SHP77 treated with DMSO at 0.1 percent for 48 hours (cell line): ENCODE measurements at regions not wholly inside any gene's neighbourhood (a gene's known extent, or its start where the extent isn't known, plus 50 kb on each side); places are given as distances from the start of the nearest gene placed in this dataset.

Experiments used
- DNase-seq: peaks from one replicate; lab custom pipeline; 2025; lab: John Stamatoyannopoulos, UW

DNA sequence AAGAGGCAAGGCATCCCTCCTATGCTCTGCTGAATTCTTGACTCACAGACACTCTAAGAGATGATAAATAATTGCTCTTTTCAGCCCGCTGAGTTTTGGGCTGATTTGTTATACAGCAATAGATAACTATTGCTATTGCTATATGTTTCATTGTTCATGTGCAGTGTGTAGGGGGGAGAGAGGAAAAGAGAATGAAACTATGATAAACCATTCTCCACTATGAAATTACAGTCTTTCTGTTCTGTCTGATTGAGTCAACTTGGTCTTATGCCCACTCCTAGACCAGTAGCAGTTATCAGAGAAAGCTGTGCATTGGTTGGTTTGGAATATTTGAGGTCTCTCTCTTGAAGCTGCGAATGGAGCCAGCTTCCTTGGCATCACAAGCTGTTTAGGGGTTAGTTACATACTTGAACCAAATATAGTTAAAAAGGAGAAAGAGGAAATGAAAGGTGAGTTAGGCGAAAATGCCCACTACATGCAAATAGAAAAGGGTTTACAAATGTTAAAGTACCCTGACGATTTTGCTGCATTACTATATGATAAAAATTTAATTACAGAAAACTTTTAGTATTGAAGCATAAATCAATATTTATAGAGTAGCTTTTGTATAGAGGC lies 136.3 kb upstream of the ACTBL2 start:
- DNase-seq: no peak

GRCh38 chr5:57613741-57614140 lies 131.1 kb upstream of the ACTBL2 start:
- DNase-seq: no peak

DNA sequence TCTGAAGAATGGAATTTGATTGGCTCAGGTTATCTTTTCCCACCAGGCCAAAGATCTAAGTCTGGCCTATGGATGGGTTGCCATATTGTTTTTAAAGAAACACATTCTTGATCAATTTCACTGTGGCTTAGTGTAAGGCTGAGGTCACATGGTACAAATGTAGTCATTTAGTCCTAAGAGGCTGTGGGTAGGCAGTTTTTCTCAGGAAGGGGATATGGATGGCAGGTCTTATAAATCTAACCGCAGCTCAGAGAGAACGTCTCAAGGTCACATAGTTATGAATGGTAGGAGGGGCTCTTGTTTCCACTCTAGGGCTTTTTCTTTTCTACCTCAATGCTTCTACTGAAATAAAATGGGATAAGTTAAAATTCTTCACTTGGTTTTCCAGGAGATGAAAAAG lies 128.6 kb upstream of the ACTBL2 start:
- no peak for DNase-seq

GRCh38 chr5:57608542-57608941 lies 125.9 kb upstream of the ACTBL2 start:
- DNase-seq: no peak

DNA sequence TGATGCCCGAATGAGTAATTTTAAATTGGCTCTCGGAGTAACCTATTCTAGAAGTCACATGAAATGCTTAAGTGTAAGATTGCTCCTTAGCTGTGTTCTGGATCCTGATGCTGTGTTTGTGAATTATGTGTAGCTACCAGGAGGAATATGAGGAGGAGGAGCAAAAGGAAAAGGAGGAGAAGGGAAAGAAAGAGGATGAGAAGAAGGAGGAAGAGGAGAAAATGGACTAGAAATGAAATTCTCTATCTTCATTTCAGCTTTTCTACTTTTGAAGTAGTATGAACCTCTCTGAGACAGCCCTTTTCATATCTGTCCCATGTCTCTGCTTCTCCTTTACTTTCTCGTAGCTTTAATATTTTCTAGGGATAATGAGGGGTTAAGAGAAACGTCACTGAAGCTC lies 119.4 kb upstream of the ACTBL2 start:
- no peak for DNase-seq

DNA sequence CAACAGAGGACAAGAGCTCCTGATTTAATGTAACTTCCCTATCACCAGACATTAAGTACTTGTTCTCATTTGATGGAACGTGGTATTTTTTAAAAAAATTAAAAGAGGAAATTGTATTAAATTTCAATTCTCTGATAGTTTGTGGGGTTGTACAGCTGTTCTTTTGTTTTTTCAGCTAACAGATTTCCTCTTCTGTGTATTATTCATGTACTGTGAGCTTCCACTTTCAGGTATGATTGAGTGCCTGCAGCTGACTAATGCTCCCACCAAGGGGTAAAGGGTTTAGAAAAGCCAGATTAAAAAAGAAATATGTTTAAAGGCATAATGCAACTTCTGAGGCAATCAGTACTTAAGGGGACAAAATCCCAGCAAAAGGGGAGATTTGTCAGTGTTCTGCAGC lies 117.7 kb upstream of the ACTBL2 start:
- DNase-seq: no peak

GRCh38 chr5:57598756-57599155 lies 116.1 kb upstream of the ACTBL2 start:
- DNase-seq: no peak

- DNase-seq: no peak
Measured at GRCh38 chr5:57598097-57598496, 115.5 kb upstream of the ACTBL2 start.

DNA sequence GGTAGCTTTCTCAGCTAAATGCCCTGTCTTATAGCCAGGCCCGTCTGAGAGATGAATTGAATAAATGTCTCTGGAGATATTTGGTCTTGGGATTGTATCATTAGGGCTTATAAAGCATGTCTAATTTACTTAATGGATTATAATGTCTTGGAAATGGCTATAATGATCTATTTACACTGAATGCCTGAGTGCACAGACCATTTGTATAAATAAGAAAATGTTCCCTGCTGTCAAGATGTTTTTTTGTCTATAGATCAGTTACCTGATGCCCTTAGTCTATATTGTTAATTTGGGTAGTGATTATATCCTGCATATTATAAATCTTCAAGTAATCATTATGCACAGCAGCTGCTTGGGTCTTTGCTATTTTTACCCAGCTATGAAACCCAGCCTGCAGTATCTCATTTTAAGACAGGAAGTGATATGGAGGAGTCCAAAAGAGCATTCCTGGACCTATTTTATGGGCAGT lies 112.9 kb upstream of the ACTBL2 start:
- no peak for DNase-seq

DNA sequence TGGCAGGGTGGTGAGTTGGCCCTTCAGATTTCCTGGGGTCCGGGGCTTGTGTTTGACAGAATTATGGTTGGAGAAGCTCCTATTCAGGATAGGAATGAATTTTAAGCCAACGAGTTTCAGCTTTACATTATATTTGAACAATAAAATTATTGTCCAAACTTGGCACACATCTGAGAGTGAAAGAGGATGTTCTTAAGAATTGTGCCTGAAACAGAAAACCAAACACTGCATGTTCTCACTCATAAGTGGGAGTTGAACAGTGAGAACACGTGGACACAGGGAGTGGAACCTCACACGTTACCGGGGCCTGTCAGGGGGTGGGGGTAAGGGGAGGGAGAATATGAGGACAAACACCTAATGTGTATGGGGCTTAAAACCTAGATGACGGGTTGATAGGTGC lies 111.8 kb upstream of the ACTBL2 start:
- DNase-seq: no peak

GRCh38 chr5:57592236-57592635 lies 109.6 kb upstream of the ACTBL2 start:
- DNase-seq: no peak

GRCh38 chr5:57586649-57587048 lies 104.0 kb upstream of the ACTBL2 start:
- no peak for DNase-seq

DNA sequence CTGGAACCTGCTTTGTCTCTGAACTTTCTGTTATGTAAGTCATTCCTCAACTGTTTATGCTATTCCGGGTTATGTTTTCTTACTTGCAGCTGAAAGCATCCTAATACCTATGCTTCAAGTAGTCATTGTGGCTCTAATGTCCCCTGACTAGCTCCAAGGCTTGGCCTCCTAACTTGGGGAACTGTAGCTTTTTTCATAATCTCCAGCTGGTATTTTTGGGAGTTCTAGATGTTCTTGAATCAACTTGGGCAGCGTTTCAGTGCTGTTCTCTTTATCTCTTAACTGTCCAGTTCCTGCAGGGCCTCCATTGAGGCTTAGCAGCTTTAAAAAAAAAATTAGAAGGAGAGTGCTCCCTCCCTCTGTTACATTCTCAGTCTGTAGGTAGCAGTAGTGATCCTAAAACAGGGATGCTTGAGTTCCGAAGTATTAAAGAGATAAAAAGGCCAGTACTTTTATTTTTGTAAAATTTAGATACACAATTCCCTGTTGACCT lies 100.0 kb upstream of the ACTBL2 start:
- DNase-seq: no peak

DNA sequence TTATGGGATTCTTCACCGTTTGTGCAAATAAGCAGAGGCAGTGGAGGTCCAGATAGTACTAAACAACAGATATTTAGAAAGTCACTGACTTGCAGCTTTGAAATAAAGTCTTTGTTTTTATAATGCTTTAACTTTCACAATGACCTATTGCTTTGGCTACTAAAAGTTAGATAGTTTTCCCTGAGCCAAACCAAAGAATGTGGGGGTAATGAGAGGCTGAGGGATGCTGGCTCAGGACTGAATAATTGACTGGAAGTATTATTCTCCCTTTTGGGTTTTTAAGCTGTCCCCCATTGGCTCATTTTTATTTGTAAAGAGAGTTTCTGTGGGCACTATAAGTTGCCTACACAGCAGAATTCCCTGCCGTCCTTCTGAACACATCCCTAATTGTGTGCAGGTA lies 99.2 kb upstream of the ACTBL2 start:
- no peak for DNase-seq

DNA sequence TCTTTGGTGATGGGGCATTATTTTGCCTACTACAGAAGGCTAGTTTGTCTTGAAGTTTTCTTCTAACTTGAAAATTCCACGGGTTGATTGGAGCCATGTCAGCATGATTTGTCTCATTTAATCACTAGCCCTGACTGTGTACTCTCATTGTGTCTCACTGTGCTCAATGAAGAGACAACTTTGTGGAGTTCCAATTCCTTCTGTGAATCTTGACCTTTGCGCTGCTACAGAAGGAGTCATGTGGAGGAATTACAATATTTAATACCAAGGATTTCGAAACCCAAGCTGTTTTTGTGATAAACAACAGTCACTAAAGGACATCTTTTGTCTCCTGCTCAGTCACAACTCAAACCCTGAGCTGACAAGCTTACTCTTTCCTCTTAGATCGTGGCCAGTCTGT lies 98.6 kb upstream of the ACTBL2 start:
- DNase-seq: no peak

- no peak for DNase-seq
Measured at GRCh38 chr5:57577432-57578175, 95.0 kb upstream of the ACTBL2 start.

DNA sequence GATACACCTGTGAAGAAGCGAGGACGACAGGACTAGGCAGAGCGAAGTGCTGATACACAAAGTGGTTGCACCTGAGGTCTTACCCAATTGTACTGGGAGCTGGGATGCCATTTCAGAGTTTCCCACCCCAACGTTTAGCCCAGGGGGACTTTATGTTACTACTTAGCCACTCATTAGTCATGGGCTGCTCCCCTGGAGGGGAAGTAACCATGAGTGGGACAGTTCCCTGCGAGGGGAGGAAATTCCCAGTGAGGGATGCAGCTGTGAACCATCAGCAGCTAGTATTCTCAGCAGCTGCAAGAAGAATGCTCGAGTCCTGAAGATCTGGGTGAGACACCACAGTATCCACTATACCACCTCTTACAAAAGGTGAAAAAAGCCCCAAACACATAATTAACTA lies 93.7 kb upstream of the ACTBL2 start:
- DNase-seq: no peak

- DNase-seq: no peak
Measured at GRCh38 chr5:57575839-57576238, 93.2 kb upstream of the ACTBL2 start.

- no peak for DNase-seq
Measured at GRCh38 chr5:57572461-57572860, 89.8 kb upstream of the ACTBL2 start.

GRCh38 chr5:57569601-57570000 lies 87.0 kb upstream of the ACTBL2 start:
- DNase-seq: no peak

GRCh38 chr5:57568136-57568535 lies 85.5 kb upstream of the ACTBL2 start:
- no peak for DNase-seq

GRCh38 chr5:57566914-57567313 lies 84.3 kb upstream of the ACTBL2 start:
- DNase-seq: no peak

GRCh38 chr5:57561231-57561842 lies 78.7 kb upstream of the ACTBL2 start:
- DNase-seq: no peak
